ENCODE measurements at regions not wholly inside any gene's neighbourhood (a gene's known extent, or its start where the extent isn't known, plus 50 kb on each side); places are given as distances from the start of the nearest gene placed in this dataset.

- TF ChIP-seq, protein P1, sequence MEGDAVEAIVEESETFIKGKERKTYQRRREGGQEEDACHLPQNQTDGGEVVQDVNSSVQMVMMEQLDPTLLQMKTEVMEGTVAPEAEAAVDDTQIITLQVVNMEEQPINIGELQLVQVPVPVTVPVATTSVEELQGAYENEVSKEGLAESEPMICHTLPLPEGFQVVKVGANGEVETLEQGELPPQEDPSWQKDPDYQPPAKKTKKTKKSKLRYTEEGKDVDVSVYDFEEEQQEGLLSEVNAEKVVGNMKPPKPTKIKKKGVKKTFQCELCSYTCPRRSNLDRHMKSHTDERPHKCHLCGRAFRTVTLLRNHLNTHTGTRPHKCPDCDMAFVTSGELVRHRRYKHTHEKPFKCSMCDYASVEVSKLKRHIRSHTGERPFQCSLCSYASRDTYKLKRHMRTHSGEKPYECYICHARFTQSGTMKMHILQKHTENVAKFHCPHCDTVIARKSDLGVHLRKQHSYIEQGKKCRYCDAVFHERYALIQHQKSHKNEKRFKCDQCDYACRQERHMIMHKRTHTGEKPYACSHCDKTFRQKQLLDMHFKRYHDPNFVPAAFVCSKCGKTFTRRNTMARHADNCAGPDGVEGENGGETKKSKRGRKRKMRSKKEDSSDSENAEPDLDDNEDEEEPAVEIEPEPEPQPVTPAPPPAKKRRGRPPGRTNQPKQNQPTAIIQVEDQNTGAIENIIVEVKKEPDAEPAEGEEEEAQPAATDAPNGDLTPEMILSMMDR (IDR thresholded peaks at IDR 0.05): no peak
- TF ChIP-seq FOXJ3 (CRISPR knock-in tag; IDR thresholded peaks at IDR 0.05): no peak
- no peak for TF ChIP-seq IRF3 (IDR thresholded peaks at IDR 0.05; ENCODE audit: low read depth, low read length)
These were observed 1544.0 kb downstream of the TECRL start for GRCh38 chr4:62865261-62865660.
